VCaP (cell line): ENCODE measurements at regions not wholly inside any gene's neighbourhood (a gene's known extent, or its start where the extent isn't known, plus 50 kb on each side); places are given as distances from the start of the nearest gene placed in this dataset.

ENCODE experiments used
- H3K27ac ChIP-seq: fragments of 450-650 bp; 2 replicates; pipeline ENCODE4 v1.5.1; 2017
- CTCF ChIP-seq: fragments of 450-650 bp; conservative IDR thresholded peaks from 2 replicates; pipeline ENCODE4 v1.5.1; 2017; ENCODE audit warnings: mild to moderate bottlenecking, moderate library complexity

GRCh38 chr13:88424463-88424862 lies 753.3 kb downstream of the SLITRK5 start:
- TF ChIP-seq CTCF = no peak
- no peak overlapping the region for H3K27ac ChIP-seq

DNA sequence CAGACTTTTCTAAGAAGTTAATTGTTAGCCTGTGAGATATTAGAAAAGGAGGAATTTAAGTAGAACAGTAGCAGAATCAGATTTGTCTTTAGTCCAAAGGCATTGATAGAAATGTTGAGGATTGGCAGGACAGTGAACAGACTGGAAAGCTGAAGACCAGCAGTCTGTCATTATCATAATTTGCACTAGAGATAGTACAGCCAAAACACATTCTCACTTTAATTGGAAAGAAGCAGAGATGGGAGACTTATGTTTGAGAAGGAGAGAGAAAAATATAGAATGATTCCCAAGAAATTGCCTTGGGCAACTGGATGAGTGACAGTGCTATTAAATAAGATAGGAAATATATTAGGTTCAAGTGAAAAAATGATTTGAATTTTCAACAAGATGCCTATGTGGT lies 755.5 kb downstream of the SLITRK5 start:
- TF ChIP-seq CTCF = no peak
- no peak overlapping the region for H3K27ac ChIP-seq

DNA sequence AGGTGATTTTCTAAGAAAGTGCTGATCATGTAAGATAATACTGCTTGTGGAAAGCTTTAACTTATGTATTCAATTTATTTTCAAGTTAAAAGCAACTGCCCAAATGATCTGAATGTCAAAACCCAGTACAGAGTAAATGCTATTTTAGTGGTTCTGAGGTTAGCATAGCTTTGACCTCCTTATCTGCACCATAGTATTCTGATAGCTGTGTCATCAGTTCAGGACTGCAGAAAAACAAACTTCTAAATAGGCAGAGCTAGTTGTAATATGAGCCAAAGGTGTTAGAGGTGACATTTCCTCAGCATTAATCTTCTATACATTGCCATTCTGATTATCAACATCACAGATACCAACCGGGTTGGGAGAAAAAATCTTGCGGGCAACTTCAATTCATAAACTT lies 758.7 kb downstream of the SLITRK5 start:
- TF ChIP-seq CTCF = no peak
- H3K27ac ChIP-seq = no peak overlapping the region

- TF ChIP-seq CTCF = no peak
- no peak overlapping the region for H3K27ac ChIP-seq
Measured at GRCh38 chr13:88434953-88435352, 763.8 kb downstream of the SLITRK5 start.

GRCh38 chr13:88436974-88437373 lies 765.8 kb downstream of the SLITRK5 start:
- no peak for TF ChIP-seq CTCF
- no peak overlapping the region for H3K27ac ChIP-seq

- H3K27ac ChIP-seq = no peak overlapping the region
- TF ChIP-seq CTCF = no peak
Measured at GRCh38 chr13:88450515-88450914, 779.3 kb downstream of the SLITRK5 start.

GRCh38 chr13:88456151-88456550 lies 785.0 kb downstream of the SLITRK5 start:
- no peak overlapping the region for H3K27ac ChIP-seq
- TF ChIP-seq CTCF = no peak

DNA sequence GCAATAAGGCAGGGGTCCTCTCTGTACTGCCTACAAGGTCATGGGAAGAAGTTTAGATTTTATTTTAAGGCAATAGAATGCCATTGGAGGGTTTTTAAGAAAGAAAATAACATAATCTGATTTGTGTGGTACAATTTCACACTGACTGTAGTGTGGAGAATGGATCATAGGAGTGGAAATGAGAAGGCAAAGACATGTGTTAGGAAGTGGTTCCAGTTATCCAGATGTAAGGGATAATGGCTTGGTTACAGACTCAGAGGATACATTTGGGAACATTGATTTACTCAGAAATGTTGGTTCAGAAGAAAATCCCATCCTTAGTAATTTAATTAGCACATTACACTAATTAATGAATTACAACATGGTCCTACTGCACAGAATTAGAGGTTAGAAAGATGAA lies 788.2 kb downstream of the SLITRK5 start:
- TF ChIP-seq CTCF = no peak
- H3K27ac ChIP-seq = no peak overlapping the region
